HT1080 (cell line): ENCODE measurements at regions not wholly inside any gene's neighbourhood (a gene's known extent, or its start where the extent isn't known, plus 50 kb on each side); places are given as distances from the start of the nearest gene placed in this dataset.
"Not testable (repeated sequence)": the region's sequence is repeated elsewhere in the genome, so short reads cannot be mapped to it uniquely, and the experiment has no call there.

Experiments
- DNase-seq: peaks from one replicate; pipeline ENCODE4 v3.0.0-alpha.2; 2015; ENCODE audit warnings: low read depth

- no peak for DNase-seq
Observed at GRCh38 chr16:87121816-87122215, 195.4 kb downstream of the C16orf95 start.

GRCh38 chr16:87123356-87124001, 193.7 kb downstream of the C16orf95 start:
- DNase-seq: peak; percentile 52

GRCh38 chr16:87124405-87124804, 192.8 kb downstream of the C16orf95 start:
- not testable (repeated sequence) for DNase-seq

GRCh38 chr16:87125206-87126155, 191.7 kb downstream of the C16orf95 start:
- no peak for DNase-seq

- no peak for DNase-seq
Observed at GRCh38 chr16:87126403-87127025, 190.7 kb downstream of the C16orf95 start.

- no peak for DNase-seq
Observed at GRCh38 chr16:87127061-87127765, 190.0 kb downstream of the C16orf95 start.

- DNase-seq: no peak
Observed at GRCh38 chr16:87127766-87128147, 189.4 kb downstream of the C16orf95 start.

GRCh38 chr16:87129771-87130170, 187.4 kb downstream of the C16orf95 start:
- DNase-seq: peak; percentile 39

- no peak for DNase-seq
Observed at GRCh38 chr16:87131061-87131995, 185.9 kb downstream of the C16orf95 start.

- DNase-seq: no peak
Observed at GRCh38 chr16:87131996-87132345, 185.2 kb downstream of the C16orf95 start.

- DNase-seq: peak; percentile 8
Observed at GRCh38 chr16:87132361-87133014, 184.7 kb downstream of the C16orf95 start.

GRCh38 chr16:87133112-87133850, 183.9 kb downstream of the C16orf95 start:
- no peak for DNase-seq

GRCh38 chr16:87133966-87134627, 183.1 kb downstream of the C16orf95 start:
- no peak for DNase-seq

- no peak for DNase-seq
Observed at GRCh38 chr16:87134628-87134995, 182.6 kb downstream of the C16orf95 start.

GRCh38 chr16:87135246-87136030, 181.8 kb downstream of the C16orf95 start:
- no peak for DNase-seq

- no peak for DNase-seq
Observed at GRCh38 chr16:87138316-87138715, 178.9 kb downstream of the C16orf95 start.

GRCh38 chr16:87138738-87139267, 178.4 kb downstream of the C16orf95 start:
- DNase-seq: no peak
